ENCODE measurements at regions not wholly inside any gene's neighbourhood (a gene's known extent, or its start where the extent isn't known, plus 50 kb on each side); places are given as distances from the start of the nearest gene placed in this dataset.

DNA sequence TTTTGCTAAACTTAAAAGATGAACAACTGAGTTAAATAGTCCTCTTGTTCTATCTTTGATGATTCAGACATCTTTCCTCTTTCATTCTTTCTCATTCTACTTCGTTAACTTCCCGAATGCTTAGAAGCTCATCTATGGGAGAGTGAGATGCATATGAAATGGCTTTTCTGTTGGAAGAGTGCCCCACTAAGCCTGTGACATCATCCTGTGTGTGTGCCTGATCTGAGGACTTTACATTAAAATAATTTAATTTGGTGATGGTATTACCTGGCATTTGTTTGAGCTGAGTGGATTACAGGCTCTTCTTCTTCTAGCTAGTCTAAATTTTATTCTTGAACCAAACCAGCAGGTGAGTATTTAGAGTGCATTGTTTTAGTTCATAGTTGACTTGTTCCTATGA is 626.5 kb downstream of the QKI start:
- no peak for TF ChIP-seq BACH2 (CRISPR knock-in tag; IDR thresholded peaks at IDR 0.05; ENCODE audit: borderline replicate concordance)
- TF ChIP-seq ISL1 (CRISPR knock-in tag; IDR thresholded peaks at IDR 0.05): no peak
- no peak for TF ChIP-seq RARB (CRISPR knock-in tag; IDR thresholded peaks at IDR 0.05)
- TF ChIP-seq, protein P1, sequence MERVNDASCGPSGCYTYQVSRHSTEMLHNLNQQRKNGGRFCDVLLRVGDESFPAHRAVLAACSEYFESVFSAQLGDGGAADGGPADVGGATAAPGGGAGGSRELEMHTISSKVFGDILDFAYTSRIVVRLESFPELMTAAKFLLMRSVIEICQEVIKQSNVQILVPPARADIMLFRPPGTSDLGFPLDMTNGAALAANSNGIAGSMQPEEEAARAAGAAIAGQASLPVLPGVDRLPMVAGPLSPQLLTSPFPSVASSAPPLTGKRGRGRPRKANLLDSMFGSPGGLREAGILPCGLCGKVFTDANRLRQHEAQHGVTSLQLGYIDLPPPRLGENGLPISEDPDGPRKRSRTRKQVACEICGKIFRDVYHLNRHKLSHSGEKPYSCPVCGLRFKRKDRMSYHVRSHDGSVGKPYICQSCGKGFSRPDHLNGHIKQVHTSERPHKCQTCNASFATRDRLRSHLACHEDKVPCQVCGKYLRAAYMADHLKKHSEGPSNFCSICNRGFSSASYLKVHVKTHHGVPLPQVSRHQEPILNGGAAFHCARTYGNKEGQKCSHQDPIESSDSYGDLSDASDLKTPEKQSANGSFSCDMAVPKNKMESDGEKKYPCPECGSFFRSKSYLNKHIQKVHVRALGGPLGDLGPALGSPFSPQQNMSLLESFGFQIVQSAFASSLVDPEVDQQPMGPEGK (CRISPR knock-in tag; IDR thresholded peaks at IDR 0.05; ENCODE audit: borderline replicate concordance): no peak

All from SK-N-SH treated with all-trans-retinoic acid at 6 μM for 48 hours (cell line).